Thymus (tissue), 11 donors: ENCODE measurements at regions not wholly inside any gene's neighbourhood (a gene's known extent, or its start where the extent isn't known, plus 50 kb on each side); places are given as distances from the start of the nearest gene placed in this dataset.
"Not testable (repeated sequence)": the region's sequence is repeated elsewhere in the genome, so short reads cannot be mapped to it uniquely, and the experiment has no call there.

Experiments
- DNase-seq, 9 donors: peaks; one replicate each; pipeline ENCODE4 v3.0.0-alpha.2; 2013; ENCODE audit warnings: low spot score in 9 of 9, low read depth in 6 of 9, missing footprints in 1 of 9
- H3K27ac ChIP-seq, 2 donors: one replicate each; pipeline ENCODE4 v1.5.1; 2013; ENCODE audit warnings: control low read depth in 1 of 2, low read depth in 1 of 2, low read length in 1 of 2, mild to moderate bottlenecking in 1 of 2, moderate library complexity in 1 of 2
- H3K27me3 ChIP-seq, 2 donors: one replicate each; pipeline ENCODE4 v1.5.1; 2013; ENCODE audit warnings: low read length in 1 of 2; ENCODE audit not compliant: control insufficient read depth in 2 of 2, insufficient read depth in 1 of 2
- H3K36me3 ChIP-seq, 2 donors: one replicate each; pipeline ENCODE4 v1.5.1; 2013; ENCODE audit warnings: low read length in 1 of 2, mild to moderate bottlenecking in 1 of 2, moderate library complexity in 1 of 2; ENCODE audit not compliant: control insufficient read depth in 2 of 2, insufficient read depth in 2 of 2
- H3K4me1 ChIP-seq, 2 donors: one replicate each; pipeline ENCODE4 v1.5.1; 2013; ENCODE audit warnings: low read length in 2 of 2; ENCODE audit not compliant: control insufficient read depth in 2 of 2, insufficient read depth in 2 of 2
- H3K4me3 ChIP-seq, 2 donors: one replicate each; pipeline ENCODE4 v1.5.1; 2013; ENCODE audit warnings: low read length in 2 of 2, control low read depth in 1 of 2, mild to moderate bottlenecking in 1 of 2
- H3K9me3 ChIP-seq, 2 donors: one replicate each; pipeline ENCODE4 v1.5.1; 2013; ENCODE audit warnings: low read length in 1 of 2, mild to moderate bottlenecking in 1 of 2; ENCODE audit not compliant: control insufficient read depth in 2 of 2, insufficient read depth in 1 of 2
- WGBS: extraction: QIAGEN DNeasy Blood & Tissue Kit; methylation state at CpG from one replicate; pipeline ENCODE4 v1.1.7; 2013; 5-methylcytosine and 5-hydroxymethylcytosine counted together
- donor health status: healthy.

DNA sequence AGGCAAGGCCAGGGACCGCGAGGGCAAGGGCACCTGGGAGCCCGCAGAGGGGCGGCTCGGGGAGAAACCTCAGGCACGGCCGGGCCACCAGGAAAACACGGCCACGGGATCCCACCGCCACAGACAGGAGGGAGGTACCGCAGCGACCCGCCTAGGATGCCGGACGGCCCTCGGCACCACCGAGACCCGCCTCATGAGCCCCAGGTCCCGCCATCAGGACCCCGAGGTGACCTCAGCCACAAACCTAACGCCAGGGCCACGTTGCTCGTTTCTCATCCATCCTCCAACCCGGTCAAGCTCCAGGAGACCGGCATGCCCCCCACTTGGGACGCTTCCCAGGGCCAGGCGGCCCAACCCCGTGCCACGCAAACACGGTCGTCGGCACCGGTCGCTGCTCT lies 95.2 kb upstream of the ANKRD30BL start:
- 9% methylated on average over 34 of the region's 34 CpGs for WGBS
- Histone ChIP-seq H3K27me3 (peaks cover 27 to 43% of the 10 kb centered on the region in 2 donors), H3K9me3 (peaks cover 5 to 41% of the 10 kb centered on the region in 2 donors)
- not testable (repeated sequence) for H3K27ac ChIP-seq, DNase-seq, H3K4me3 ChIP-seq, H3K4me1 ChIP-seq, H3K36me3 ChIP-seq

DNA sequence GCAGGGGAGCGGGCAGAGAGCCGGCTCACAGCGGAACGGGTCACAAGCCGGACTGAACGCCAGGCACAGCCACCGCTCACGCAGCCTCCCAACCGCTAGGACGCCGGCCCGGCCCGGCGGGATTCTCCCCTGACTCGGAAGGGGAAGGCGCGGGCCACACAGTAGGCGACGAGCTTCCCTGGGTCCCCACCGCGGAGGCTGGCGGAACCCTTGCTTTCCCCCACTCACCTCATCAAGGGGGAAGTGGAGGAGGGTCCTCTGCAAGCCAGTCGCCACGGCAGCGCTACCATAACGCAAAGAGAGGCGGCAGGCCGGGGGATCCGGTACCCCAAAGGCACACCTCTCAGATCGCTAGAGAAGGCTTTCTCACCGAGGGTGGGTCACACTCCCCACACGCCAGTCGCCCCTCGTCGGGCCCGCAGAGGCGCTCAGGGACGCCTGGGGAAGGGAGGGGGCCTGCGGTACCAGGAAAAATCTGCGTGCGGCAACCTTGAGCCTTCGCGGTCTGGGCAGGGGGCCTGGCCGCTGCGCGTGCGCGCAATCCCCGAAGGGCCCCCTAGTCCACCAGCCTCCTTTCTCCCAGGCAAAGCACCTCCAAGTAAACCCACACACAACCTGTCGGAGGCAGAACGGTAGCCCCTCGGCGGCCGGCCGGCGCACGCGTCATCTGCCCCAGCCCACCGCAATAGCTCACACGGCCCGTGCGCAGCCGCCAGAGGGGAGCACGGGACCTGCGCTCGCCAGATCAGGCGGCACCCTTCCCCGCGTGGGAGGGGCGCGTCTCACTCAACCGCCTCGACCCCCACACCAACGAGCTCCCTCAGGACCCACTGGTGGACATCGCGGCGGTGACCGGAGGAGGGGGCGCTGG lies 95.8 kb upstream of the ANKRD30BL start:
- DNase-seq, result peak in 1 of 9 donors; percentile 39
- peaks cover 5 to 36% of the 10 kb centered on the region in 2 donors for H3K9me3 ChIP-seq
- not testable (repeated sequence) for H3K36me3 ChIP-seq, H3K4me1 ChIP-seq, H3K27ac ChIP-seq
- WGBS, result 7% methylated on average over 79 of the region's 79 CpGs
- peak overlapping the region in 1 of 2 donors; percentile 18 for H3K4me3 ChIP-seq
- H3K27me3 ChIP-seq, result peaks cover 27 to 43% of the 10 kb centered on the region in 2 donors

DNA sequence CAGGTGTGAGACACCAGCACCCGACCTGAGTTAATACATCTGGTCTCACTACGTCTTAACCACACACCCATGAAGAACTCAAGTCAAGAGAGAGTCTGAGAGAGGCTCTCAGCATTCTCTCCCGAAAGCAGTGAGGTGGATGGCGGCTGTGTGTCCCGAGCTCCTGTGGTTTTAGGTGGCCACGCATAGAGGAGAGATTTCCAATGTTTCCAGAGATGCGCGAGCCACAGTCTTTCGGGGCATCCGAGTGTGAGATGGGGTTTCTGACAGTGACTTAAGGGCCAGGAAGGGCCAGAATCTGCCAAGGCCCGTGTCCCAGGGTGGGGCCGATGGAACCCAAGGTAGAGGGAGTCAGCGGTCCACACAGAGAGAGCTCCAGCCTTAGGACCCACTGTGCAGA lies 97.5 kb upstream of the ANKRD30BL start:
- not testable (repeated sequence) for H3K4me1 ChIP-seq, H3K4me3 ChIP-seq, DNase-seq, H3K27ac ChIP-seq, H3K36me3 ChIP-seq
- H3K9me3 ChIP-seq, result peaks cover 5 to 18% of the 10 kb centered on the region in 2 donors
- peaks cover 27 to 43% of the 10 kb centered on the region in 2 donors for H3K27me3 ChIP-seq
- WGBS, result 95% methylated on average over 13 of the region's 13 CpGs

DNA sequence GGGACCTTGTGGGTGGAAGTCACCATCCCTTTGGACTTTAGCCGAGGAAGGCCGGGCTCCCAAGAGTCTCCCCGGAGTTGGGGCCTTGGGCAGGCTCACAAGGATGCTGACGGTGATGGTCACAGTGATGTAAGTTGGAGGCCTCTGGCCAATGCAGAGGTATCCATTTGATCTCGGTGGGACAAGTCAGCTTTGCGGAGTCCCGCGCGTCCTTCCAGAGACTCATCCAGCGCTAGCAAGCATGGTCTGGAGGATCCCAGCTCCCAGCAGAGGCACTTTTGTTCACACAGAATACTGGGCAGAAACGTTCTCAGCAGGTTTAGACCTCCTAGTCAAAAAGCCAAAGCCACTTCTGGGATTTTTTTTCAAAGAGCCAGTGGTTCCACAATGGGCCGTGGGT lies 103.8 kb upstream of the ANKRD30BL start:
- H3K27ac ChIP-seq, H3K27me3 ChIP-seq, H3K4me3 ChIP-seq, H3K9me3 ChIP-seq, DNase-seq, H3K36me3 ChIP-seq: not testable (repeated sequence)
- H3K4me1 ChIP-seq, result peaks cover 6 to 30% of the 10 kb centered on the region in 2 donors
- WGBS, result 94% methylated on average over 12 of the region's 12 CpGs

DNA sequence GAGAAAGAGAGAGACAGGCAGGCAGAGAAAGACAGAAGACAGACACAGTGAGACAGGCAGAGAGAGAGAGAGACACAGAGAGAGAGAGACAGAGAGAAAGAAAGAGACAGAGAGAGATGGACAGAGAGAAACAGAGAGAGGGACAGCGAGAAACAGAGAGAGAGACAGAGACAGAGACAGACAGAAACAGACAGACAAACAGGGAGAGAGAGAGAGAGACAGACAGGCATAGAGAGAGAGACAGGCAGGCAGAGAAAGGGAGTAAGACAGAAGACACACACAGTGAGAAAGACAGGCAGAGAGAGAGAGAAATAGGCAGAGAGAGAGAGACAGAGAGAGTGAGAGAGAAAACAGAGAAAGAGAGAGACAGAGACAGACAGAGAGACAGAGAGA lies 105.3 kb upstream of the ANKRD30BL start:
- WGBS, result 100% methylated on average over 1 of the region's 1 CpG
- Histone ChIP-seq H3K4me3 (peak overlapping the region; percentile 45 to 46), H3K27ac (peak overlapping the region; percentile 79 to 90)

DNA sequence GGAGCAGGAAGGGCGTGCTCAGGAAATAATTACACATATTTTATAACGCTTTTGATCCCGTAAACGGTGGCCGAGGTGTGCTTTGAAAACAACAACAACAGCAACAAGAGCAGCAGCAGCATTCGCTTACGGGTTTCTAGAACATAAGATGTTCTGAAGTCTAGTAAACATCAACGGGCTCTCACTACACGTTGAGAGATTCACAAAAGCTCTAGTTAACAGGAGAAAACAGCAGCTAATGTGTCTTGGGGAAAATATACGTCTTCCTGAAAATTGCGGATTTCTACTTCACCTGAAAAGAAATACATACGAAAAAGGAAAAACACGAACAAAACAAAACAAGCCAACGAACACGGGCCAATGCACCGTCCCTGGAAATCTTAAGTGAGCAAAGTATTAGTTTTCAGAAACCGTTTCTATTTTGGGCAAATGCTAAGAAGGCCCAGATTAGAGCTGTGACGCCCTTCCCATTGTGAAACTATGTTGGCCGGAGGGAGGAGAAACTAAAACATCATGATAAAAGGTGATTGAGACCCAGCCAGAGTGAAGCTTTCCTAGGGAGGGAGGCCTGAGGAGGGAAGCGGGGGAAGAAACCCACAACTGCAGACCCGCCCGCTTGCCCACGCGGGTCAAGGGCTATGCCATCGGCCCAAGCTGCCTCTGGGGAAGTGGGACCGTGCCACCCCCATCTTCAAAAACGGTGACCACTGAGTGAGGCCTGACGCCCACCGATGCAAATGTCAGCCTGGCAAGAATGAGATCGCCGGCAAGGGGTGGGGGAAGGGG lies 105.9 kb upstream of the ANKRD30BL start:
- H3K4me3 ChIP-seq, result peak overlapping the region; percentile 45 to 46
- H3K9me3 ChIP-seq, H3K27me3 ChIP-seq, H3K36me3 ChIP-seq: not testable (repeated sequence)
- peak in 8 of 9 donors; percentile 34 to 79 (median 51) for DNase-seq
- peaks cover 6 to 36% of the 10 kb centered on the region in 2 donors for H3K4me1 ChIP-seq
- H3K27ac ChIP-seq, result peak overlapping the region; percentile 79 to 90
- WGBS, result 11% methylated on average over 31 of the region's 31 CpGs

More for the DNA sequence above, 105.3 kb upstream of the ANKRD30BL start:
- DNase-seq, result peak in 1 of 9 donors; percentile 67
- Histone ChIP-seq H3K4me1 (peaks cover 6 to 36% of the 10 kb centered on the region in 2 donors), H3K36me3 (no peaks in the 10 kb centered on the region), H3K9me3 (no peaks in the 10 kb centered on the region), H3K27me3 (no peaks in the 10 kb centered on the region)

DNA sequence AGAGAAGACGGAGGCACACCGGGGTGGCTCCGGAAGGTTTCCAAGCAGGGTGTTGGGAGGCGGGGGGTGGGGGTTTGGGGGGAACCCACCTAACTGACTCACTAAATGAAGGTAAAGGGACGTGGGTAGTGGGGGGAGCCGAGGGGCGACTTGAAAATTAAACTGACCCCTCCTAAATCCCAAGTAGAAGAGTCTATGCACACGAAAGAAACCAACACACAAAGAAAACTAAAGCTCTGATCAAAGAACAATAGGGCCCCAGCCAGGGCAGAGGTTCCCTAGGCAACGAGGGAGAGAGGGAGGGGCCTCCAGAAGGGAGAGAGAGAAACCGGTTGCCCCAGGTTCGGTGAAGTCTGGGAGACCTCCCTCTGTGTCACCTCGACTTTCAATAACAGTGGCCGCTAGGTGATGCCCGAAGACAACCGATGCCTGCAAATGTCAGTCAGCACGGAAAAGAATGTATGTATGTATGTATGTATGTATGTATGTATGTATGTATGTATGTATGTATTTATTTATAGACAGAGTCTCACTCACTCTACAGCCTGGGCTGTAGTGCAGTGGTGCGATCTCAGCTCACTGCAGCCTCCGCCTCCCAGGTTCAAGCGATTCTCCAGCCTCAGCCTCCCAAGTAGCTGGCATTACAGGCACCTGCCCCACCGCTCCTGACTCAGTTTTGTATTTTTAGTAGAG lies 106.7 kb upstream of the ANKRD30BL start:
- Histone ChIP-seq H3K4me3 (peak overlapping the region; percentile 45 to 46), H3K4me1 (peaks cover 6 to 36% of the 10 kb centered on the region in 2 donors), H3K27ac (peak overlapping the region in 1 of 2 donors; percentile 78)
- H3K36me3 ChIP-seq, H3K27me3 ChIP-seq, H3K9me3 ChIP-seq: not testable (repeated sequence)
- DNase-seq, result peak; percentile 75 to 97 (median 89)
- WGBS, result 20% methylated on average over 20 of the region's 20 CpGs

DNA sequence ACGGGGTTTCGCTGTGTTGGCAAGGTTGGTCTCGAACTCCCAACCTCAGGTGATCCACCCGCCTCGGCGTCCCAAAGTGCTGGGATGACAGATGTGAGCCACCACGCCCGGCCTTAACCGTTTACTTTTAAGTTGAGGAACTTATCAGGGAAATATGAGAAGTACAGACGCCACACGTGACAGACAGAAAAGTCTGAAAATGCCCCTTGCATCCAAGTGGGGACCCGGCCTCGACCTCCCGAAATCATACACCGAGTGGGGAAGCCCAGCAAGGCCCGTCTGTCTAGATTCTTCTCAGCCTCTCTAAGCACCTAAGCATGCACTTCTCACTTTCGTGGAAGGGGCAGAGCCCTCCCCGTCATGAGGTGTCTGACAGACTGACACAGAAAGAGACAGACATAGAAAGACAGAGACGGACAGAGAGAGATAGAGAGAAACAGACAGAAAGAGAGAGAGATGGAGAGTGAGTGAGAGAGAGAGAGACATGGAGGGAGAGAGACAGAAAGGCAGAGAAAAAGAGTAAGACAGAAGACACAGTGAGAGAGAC lies 107.3 kb upstream of the ANKRD30BL start:
- DNase-seq, result peak in 1 of 9 donors; percentile 52
- Histone ChIP-seq H3K27me3 (no peaks in the 10 kb centered on the region), H3K27ac (peak overlapping the region in 1 of 2 donors; percentile 78), H3K4me3 (no peak overlapping the region), H3K9me3 (no peaks in the 10 kb centered on the region), H3K4me1 (peaks cover 6 to 36% of the 10 kb centered on the region in 2 donors), H3K36me3 (no peaks in the 10 kb centered on the region)
- 64% methylated on average over 19 of the region's 19 CpGs for WGBS
